ENCODE measurements at regions not wholly inside any gene's neighbourhood (a gene's known extent, or its start where the extent isn't known, plus 50 kb on each side); places are given as distances from the start of the nearest gene placed in this dataset.

GRCh38 chr6:155779456-155779855 is 323.8 kb upstream of the NOX3 start:
- FAIRE-seq = no peak
- no peak for TF ChIP-seq CTCF (IDR thresholded peaks at IDR 0.05; ENCODE audit: insufficient read depth, low read length, severe bottlenecking)
- H3K4me3 ChIP-seq (ENCODE audit: low read depth, low read length) = no peak overlapping the region

GRCh38 chr6:155778336-155778735 is 322.7 kb upstream of the NOX3 start:
- TF ChIP-seq CTCF (IDR thresholded peaks at IDR 0.05; ENCODE audit: insufficient read depth, low read length, severe bottlenecking) = no peak
- FAIRE-seq (no peak), DNase-seq (ENCODE audit: low read depth) (peak; percentile 5)
- Histone ChIP-seq H3K27me3 (ENCODE audit: control insufficient read depth, insufficient read depth, low read length) (no peaks in the 10 kb centered on the region), H3K4me3 (ENCODE audit: low read depth, low read length) (no peak overlapping the region), H3K36me3 (ENCODE audit: control insufficient read depth, insufficient read depth, low read length) (no peaks in the 10 kb centered on the region)

More at GRCh38 chr6:155779456-155779855, 323.8 kb upstream of the NOX3 start:
- DNase-seq (ENCODE audit: low read depth) = no peak
- Histone ChIP-seq H3K36me3 (ENCODE audit: control insufficient read depth, insufficient read depth, low read length) (no peaks in the 10 kb centered on the region), H3K27me3 (ENCODE audit: control insufficient read depth, insufficient read depth, low read length) (no peaks in the 10 kb centered on the region)

GRCh38 chr6:155771822-155772221 is 316.2 kb upstream of the NOX3 start:
- no peaks in the 10 kb centered on the region for H3K36me3 ChIP-seq (ENCODE audit: control insufficient read depth, insufficient read depth, low read length)
- DNase-seq (ENCODE audit: low read depth) (no peak), FAIRE-seq (no peak)
- no peak overlapping the region for H3K4me3 ChIP-seq (ENCODE audit: low read depth, low read length)
- no peak for TF ChIP-seq CTCF (IDR thresholded peaks at IDR 0.05; ENCODE audit: insufficient read depth, low read length, severe bottlenecking)
- no peaks in the 10 kb centered on the region for H3K27me3 ChIP-seq (ENCODE audit: control insufficient read depth, insufficient read depth, low read length)

- Histone ChIP-seq H3K4me3 (ENCODE audit: low read depth, low read length) (no peak overlapping the region), H3K36me3 (ENCODE audit: control insufficient read depth, insufficient read depth, low read length) (no peaks in the 10 kb centered on the region), H3K27me3 (ENCODE audit: control insufficient read depth, insufficient read depth, low read length) (no peaks in the 10 kb centered on the region)
- no peak for FAIRE-seq
- no peak for TF ChIP-seq CTCF (IDR thresholded peaks at IDR 0.05; ENCODE audit: insufficient read depth, low read length, severe bottlenecking)
- no peak for DNase-seq (ENCODE audit: low read depth)
These were observed 315.2 kb upstream of the NOX3 start for GRCh38 chr6:155770856-155771255.

GRCh38 chr6:155770313-155770712 is 314.7 kb upstream of the NOX3 start:
- TF ChIP-seq CTCF (IDR thresholded peaks at IDR 0.05; ENCODE audit: insufficient read depth, low read length, severe bottlenecking) = no peak
- no peak for DNase-seq (ENCODE audit: low read depth)
- no peaks in the 10 kb centered on the region for H3K36me3 ChIP-seq (ENCODE audit: control insufficient read depth, insufficient read depth, low read length)
- H3K4me3 ChIP-seq (ENCODE audit: low read depth, low read length) = no peak overlapping the region
- no peak for FAIRE-seq
- H3K27me3 ChIP-seq (ENCODE audit: control insufficient read depth, insufficient read depth, low read length) = no peaks in the 10 kb centered on the region
